SK-N-MC (cell line): ENCODE measurements at regions not wholly inside any gene's neighbourhood (a gene's known extent, or its start where the extent isn't known, plus 50 kb on each side); places are given as distances from the start of the nearest gene placed in this dataset.

Source experiments
- DNase-seq: peaks from one replicate; pipeline ENCODE4 v3.0.0-alpha.2; 2011; ENCODE audit warnings: low read depth, low spot score
- H3K27ac ChIP-seq: fragments of 200-600 bp; sonication (generic); 2 replicates; pipeline ENCODE4 v1.5.1; 2016; ENCODE audit warnings: mixed run types
- H3K36me3 ChIP-seq: fragments of 200-600 bp; sonication (generic); 2 replicates; pipeline ENCODE4 v1.6.1; 2017; ENCODE audit warnings: antibody characterized with exemption, low read length, mixed read lengths; ENCODE audit not compliant: insufficient read depth
- H3K4me3 ChIP-seq: fragments of 200-600 bp; sonication (generic); 2 replicates; pipeline ENCODE4 v1.5.1; 2016
- H3K9ac ChIP-seq: fragments of 200-600 bp; sonication (generic); 2 replicates; pipeline ENCODE4 v1.8.0; 2017; ENCODE audit warnings: mixed run types, mixed read lengths; ENCODE audit not compliant: insufficient read length
- H3K9me3 ChIP-seq: fragments of 200-600 bp; sonication (generic); 2 replicates; pipeline ENCODE4 v1.6.1; 2017; ENCODE audit warnings: low read depth, mild to moderate bottlenecking, antibody characterized with exemption, low read length, moderate library complexity, mixed read lengths
- EZH2 ChIP-seq: fragments of 200-600 bp; sonication (generic); IDR thresholded peaks from one replicate; pipeline ENCODE4 v1.6.1; 2017; ENCODE audit warnings: antibody characterized with exemption
- FOXP2 ChIP-seq: optimal IDR thresholded peaks from 2 replicates; pipeline ENCODE3; 2011; ENCODE audit warnings: mild to moderate bottlenecking, moderate library complexity; ENCODE audit not compliant: insufficient read depth; ENCODE audit errors: extremely low read length, control extremely low read depth
- POLR2AphosphoS5 ChIP-seq: IDR thresholded peaks from 2 replicates; pipeline ENCODE4 v1.6.1; 2012; ENCODE audit warnings: mild to moderate bottlenecking, low read depth, low read length, borderline replicate concordance

GRCh38 chr11:112806256-112806655 is 155.0 kb upstream of the NCAM1 start:
- Histone ChIP-seq H3K36me3 (no peaks in the 10 kb centered on the region), H3K9ac (no peak overlapping the region), H3K27ac (no peak overlapping the region), H3K4me3 (no peak overlapping the region), H3K9me3 (no peaks in the 10 kb centered on the region)
- TF ChIP-seq POLR2AphosphoS5 (no peak), EZH2 (no peak), FOXP2 (no peak)
- no peak for DNase-seq

GRCh38 chr11:112806876-112807275 is 154.3 kb upstream of the NCAM1 start:
- H3K9me3 ChIP-seq: no peaks in the 10 kb centered on the region
- H3K9ac ChIP-seq: no peak overlapping the region
- no peak overlapping the region for H3K4me3 ChIP-seq
- no peaks in the 10 kb centered on the region for H3K36me3 ChIP-seq
- H3K27ac ChIP-seq: no peak overlapping the region
- TF ChIP-seq FOXP2 (no peak), EZH2 (no peak)
- DNase-seq: no peak

- no peak for DNase-seq
- Histone ChIP-seq H3K9me3 (no peaks in the 10 kb centered on the region), H3K9ac (no peak overlapping the region), H3K36me3 (no peaks in the 10 kb centered on the region), H3K27ac (no peak overlapping the region), H3K4me3 (no peak overlapping the region)
- TF ChIP-seq FOXP2 (no peak), POLR2AphosphoS5 (no peak), EZH2 (no peak)
Observed at GRCh38 chr11:112809429-112809828, 151.8 kb upstream of the NCAM1 start.

- no peaks in the 10 kb centered on the region for H3K36me3 ChIP-seq
- TF ChIP-seq FOXP2: no peak
- no peak for TF ChIP-seq POLR2AphosphoS5
- no peak for TF ChIP-seq EZH2
- no peaks in the 10 kb centered on the region for H3K9me3 ChIP-seq
- H3K27ac ChIP-seq: no peak overlapping the region
- no peak overlapping the region for H3K9ac ChIP-seq
- no peak overlapping the region for H3K4me3 ChIP-seq
- DNase-seq: no peak
Observed at GRCh38 chr11:112810951-112811350, 150.3 kb upstream of the NCAM1 start.

- DNase-seq: no peak
- Histone ChIP-seq H3K4me3 (no peak overlapping the region), H3K36me3 (no peaks in the 10 kb centered on the region), H3K27ac (no peak overlapping the region), H3K9ac (no peak overlapping the region), H3K9me3 (no peaks in the 10 kb centered on the region)
- TF ChIP-seq EZH2: no peak
- TF ChIP-seq FOXP2: no peak
- no peak for TF ChIP-seq POLR2AphosphoS5
Observed at GRCh38 chr11:112811783-112812182, 149.4 kb upstream of the NCAM1 start.

- no peaks in the 10 kb centered on the region for H3K9me3 ChIP-seq
- H3K4me3 ChIP-seq: no peak overlapping the region
- no peak overlapping the region for H3K27ac ChIP-seq
- no peak for TF ChIP-seq POLR2AphosphoS5
- TF ChIP-seq EZH2: no peak
- TF ChIP-seq FOXP2: no peak
- no peaks in the 10 kb centered on the region for H3K36me3 ChIP-seq
- H3K9ac ChIP-seq: no peak overlapping the region
- DNase-seq: no peak
Observed at GRCh38 chr11:112812729-112813128, 148.5 kb upstream of the NCAM1 start.

- TF ChIP-seq EZH2 (no peak), FOXP2 (no peak), POLR2AphosphoS5 (no peak)
- H3K36me3 ChIP-seq: no peaks in the 10 kb centered on the region
- H3K9ac ChIP-seq: no peak overlapping the region
- no peak overlapping the region for H3K27ac ChIP-seq
- no peaks in the 10 kb centered on the region for H3K9me3 ChIP-seq
- no peak overlapping the region for H3K4me3 ChIP-seq
- DNase-seq: no peak
Observed at GRCh38 chr11:112814168-112814567, 147.1 kb upstream of the NCAM1 start.

GRCh38 chr11:112817376-112817775 is 143.8 kb upstream of the NCAM1 start:
- Histone ChIP-seq H3K9me3 (no peaks in the 10 kb centered on the region), H3K27ac (no peak overlapping the region), H3K4me3 (no peak overlapping the region), H3K36me3 (no peaks in the 10 kb centered on the region), H3K9ac (no peak overlapping the region)
- no peak for DNase-seq
- TF ChIP-seq EZH2 (no peak), POLR2AphosphoS5 (no peak), FOXP2 (no peak)

GRCh38 chr11:112822478-112823274 is 138.5 kb upstream of the NCAM1 start:
- H3K4me3 ChIP-seq: no peak overlapping the region
- no peak overlapping the region for H3K27ac ChIP-seq
- H3K9me3 ChIP-seq: no peaks in the 10 kb centered on the region
- TF ChIP-seq EZH2: no peak
- no peak for TF ChIP-seq FOXP2
- no peak for TF ChIP-seq POLR2AphosphoS5
- no peak overlapping the region for H3K9ac ChIP-seq
- DNase-seq: no peak
- no peaks in the 10 kb centered on the region for H3K36me3 ChIP-seq
